NCI-H1105 (cell line): ENCODE measurements at regions not wholly inside any gene's neighbourhood (a gene's known extent, or its start where the extent isn't known, plus 50 kb on each side); places are given as distances from the start of the nearest gene placed in this dataset.

ENCODE experiments used
- DNase-seq: peaks from one replicate; lab custom pipeline; 2025; lab: John Stamatoyannopoulos, UW

GRCh38 chr17:68740555-68741447 is 139.6 kb upstream of the FAM20A start:
- DNase-seq, result no peak

GRCh38 chr17:68737761-68738443 is 136.7 kb upstream of the FAM20A start:
- DNase-seq, result peak; percentile 3

- no peak for DNase-seq
These were observed 133.8 kb upstream of the FAM20A start for GRCh38 chr17:68734931-68735330.

- no peak for DNase-seq
These were observed 133.2 kb upstream of the FAM20A start for GRCh38 chr17:68734187-68734900.

- no peak for DNase-seq
These were observed 132.3 kb upstream of the FAM20A start for GRCh38 chr17:68733241-68734176.

- no peak for DNase-seq
These were observed 131.2 kb upstream of the FAM20A start for GRCh38 chr17:68732301-68732749.

GRCh38 chr17:68731465-68731864 is 130.3 kb upstream of the FAM20A start:
- DNase-seq, result no peak

- no peak for DNase-seq
These were observed 118.3 kb upstream of the FAM20A start for GRCh38 chr17:68719431-68719830.

- no peak for DNase-seq
These were observed 117.8 kb upstream of the FAM20A start for GRCh38 chr17:68718926-68719325.

GRCh38 chr17:68718465-68718864 is 117.3 kb upstream of the FAM20A start:
- DNase-seq, result no peak

GRCh38 chr17:68714676-68715075 is 113.5 kb upstream of the FAM20A start:
- DNase-seq, result no peak

- no peak for DNase-seq
These were observed 110.7 kb upstream of the FAM20A start for GRCh38 chr17:68711858-68712257.

- DNase-seq, result no peak
These were observed 109.8 kb upstream of the FAM20A start for GRCh38 chr17:68710976-68711375.

- no peak for DNase-seq
These were observed 109.0 kb upstream of the FAM20A start for GRCh38 chr17:68710035-68710780.

GRCh38 chr17:68709461-68709860 is 108.3 kb upstream of the FAM20A start:
- DNase-seq, result no peak

- no peak for DNase-seq
These were observed 105.9 kb upstream of the FAM20A start for GRCh38 chr17:68707031-68707430.

- DNase-seq, result no peak
These were observed 105.3 kb upstream of the FAM20A start for GRCh38 chr17:68706356-68706920.

GRCh38 chr17:68705714-68706076 is 104.5 kb upstream of the FAM20A start:
- no peak for DNase-seq

GRCh38 chr17:68704871-68705713 is 103.9 kb upstream of the FAM20A start:
- no peak for DNase-seq

- no peak for DNase-seq
These were observed 99.9 kb upstream of the FAM20A start for GRCh38 chr17:68701046-68701445.
